Activated CD8-positive, alpha-beta T cell treated with anti-CD3 and anti-CD28 coated beads, Interleukin-2, amount 10 ng/mL, durations not matched to agents 7 days and 5 days (primary cell): ENCODE measurements at regions not wholly inside any gene's neighbourhood (a gene's known extent, or its start where the extent isn't known, plus 50 kb on each side); places are given as distances from the start of the nearest gene placed in this dataset.

ENCODE experiments used
- ATAC-seq: fragments of 150-1000 bp; cut with Tn5 transposase; one replicate; pipeline ENCODE4 v1.10.0; 2021; ENCODE audit warnings: moderate library complexity
- CTCF ChIA-PET: fragments of 350-600 bp; sonication (Branson Sonifier 250); formaldehyde crosslinking; loops from one replicate; lab custom pipeline; 2021; ENCODE audit warnings: antibody characterized with exemption; lab: Charles Lee
- POLR2A ChIA-PET: fragments of 350-600 bp; sonication (Branson Sonifier 250); formaldehyde crosslinking; loops from one replicate; lab custom pipeline; 2021; ENCODE audit warnings: antibody characterized with exemption; lab: Charles Lee
- DNase-seq: peaks from one replicate; pipeline ENCODE4 v3.0.0-alpha.2; 2020
- H3K27ac Mint-ChIP-seq: one replicate; pipeline ENCODE4 v1.8.0; 2021; ENCODE audit warnings: mild to moderate bottlenecking, mixed read lengths
- H3K27me3 Mint-ChIP-seq: one replicate; pipeline ENCODE4 v1.8.0; 2021; ENCODE audit warnings: low read depth, mixed read lengths
- H3K36me3 Mint-ChIP-seq: one replicate; pipeline ENCODE4 v1.8.0; 2021; ENCODE audit warnings: low read depth, mixed read lengths
- H3K4me1 Mint-ChIP-seq: one replicate; pipeline ENCODE4 v1.8.0; 2021; ENCODE audit warnings: low read depth, mixed read lengths
- H3K4me3 Mint-ChIP-seq: one replicate; pipeline ENCODE4 v1.8.0; 2021; ENCODE audit warnings: mild to moderate bottlenecking, mixed read lengths
- H3K9me3 Mint-ChIP-seq: one replicate; pipeline ENCODE4 v1.8.0; 2022; ENCODE audit warnings: mixed read lengths; ENCODE audit not compliant: insufficient read depth

DNA sequence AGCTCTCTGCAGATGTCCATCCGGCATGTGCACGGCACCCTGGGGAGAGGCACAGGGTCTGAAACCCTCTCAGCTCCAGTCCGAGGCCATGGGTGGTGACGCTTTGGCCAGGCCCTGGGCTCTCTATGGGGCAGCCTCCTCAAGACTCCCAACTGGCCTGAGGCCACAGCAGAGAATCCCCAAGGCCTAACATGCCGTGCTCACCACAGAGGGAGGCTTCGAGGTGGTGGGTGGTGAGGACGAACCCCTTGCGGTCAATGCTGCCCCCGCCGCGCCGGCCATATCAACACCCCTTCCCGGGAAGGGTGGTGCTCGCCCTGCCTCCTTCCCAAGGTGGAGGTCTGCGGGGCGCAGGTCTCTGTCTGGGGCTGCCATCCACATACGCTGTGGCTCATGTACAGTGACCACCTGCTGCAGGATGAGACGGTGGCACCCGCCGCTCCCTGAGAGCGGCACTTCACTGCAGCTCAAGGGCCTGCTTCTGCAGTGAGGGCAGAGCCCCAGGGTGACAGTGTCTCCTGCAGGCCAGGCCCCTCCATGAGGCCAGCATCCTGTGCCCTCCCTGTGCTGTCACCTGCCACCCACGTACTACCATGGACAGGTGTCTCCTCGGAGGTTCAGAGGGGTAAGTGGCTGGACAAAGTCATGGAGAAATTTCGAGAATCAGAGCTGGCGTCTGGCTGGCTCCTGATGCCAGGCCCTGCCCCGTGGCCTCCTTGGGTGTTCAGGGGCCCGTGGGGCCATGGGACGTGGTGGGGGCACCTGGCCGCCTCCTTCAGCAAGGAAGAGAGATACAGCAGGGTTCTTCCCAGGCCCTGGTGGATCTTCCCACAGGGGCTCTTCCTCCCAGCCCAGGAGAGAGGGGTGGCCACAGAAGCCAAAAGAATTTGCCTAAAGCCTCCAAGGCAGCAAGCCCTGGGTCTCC lies 54.6 kb upstream of the ACSF3 start:
- Mint-ChIP-seq H3K36me3 (no peaks in the 10 kb centered on the region), H3K9me3 (no peaks in the 10 kb centered on the region), H3K27ac (no peak overlapping the region), H3K4me3 (no peak overlapping the region), H3K27me3 (peaks cover 3% of the 10 kb centered on the region), H3K4me1 (peaks cover 2% of the 10 kb centered on the region)
- DNase-seq (no peak), ATAC-seq (no peak)
- ChIA-PET POLR2A (no interaction called here), CTCF (interaction anchor here (1.1 kb wide), 1 partner anchor 97 kb away, joined by 3 read pairs; no protein-coding TSS in a partner anchor)

DNA sequence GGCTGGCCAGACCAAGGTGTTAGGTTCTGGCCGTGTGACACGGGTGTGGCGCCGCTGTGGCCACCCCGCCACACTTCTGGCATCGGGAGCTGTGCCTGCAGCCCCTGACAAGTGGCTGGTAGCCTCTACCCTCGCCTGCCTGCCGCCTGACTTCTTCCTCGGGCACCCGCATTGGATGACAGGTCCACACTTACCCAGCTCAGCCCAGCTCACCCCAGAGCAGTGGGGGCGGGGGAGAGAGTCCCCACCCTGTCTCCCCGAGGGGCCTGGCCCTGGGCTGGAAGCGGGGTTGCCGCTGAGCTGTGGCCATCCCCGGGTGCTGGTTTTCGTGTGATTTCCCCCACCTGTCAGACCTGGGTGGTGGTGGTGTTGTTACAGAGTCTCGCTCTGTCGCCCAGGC lies 53.9 kb upstream of the ACSF3 start:
- Mint-ChIP-seq H3K4me3 (no peak overlapping the region), H3K36me3 (no peaks in the 10 kb centered on the region), H3K27me3 (peaks cover 3% of the 10 kb centered on the region), H3K9me3 (no peaks in the 10 kb centered on the region), H3K27ac (no peak overlapping the region), H3K4me1 (peaks cover 2% of the 10 kb centered on the region)
- DNase-seq (no peak), ATAC-seq (no peak)
- CTCF ChIA-PET, result interaction anchor here (1.1 kb wide), 1 partner anchor 97 kb away, joined by 3 read pairs; no protein-coding TSS in a partner anchor
- POLR2A ChIA-PET, result no interaction called here

GRCh38 chr16:89040391-89040790 lies 53.3 kb upstream of the ACSF3 start:
- no peak for ATAC-seq
- ChIA-PET POLR2A (no interaction called here), CTCF (interaction anchor here (1.1 kb wide), 1 partner anchor 98 kb away, joined by 3 read pairs; no protein-coding TSS in a partner anchor)
- no peak overlapping the region for H3K4me3 Mint-ChIP-seq
- DNase-seq, result no peak
- H3K27ac Mint-ChIP-seq, result no peak overlapping the region
- H3K9me3 Mint-ChIP-seq, result no peaks in the 10 kb centered on the region
- H3K27me3 Mint-ChIP-seq, result peaks cover 3% of the 10 kb centered on the region
- H3K36me3 Mint-ChIP-seq, result no peaks in the 10 kb centered on the region
- no peaks in the 10 kb centered on the region for H3K4me1 Mint-ChIP-seq

DNA sequence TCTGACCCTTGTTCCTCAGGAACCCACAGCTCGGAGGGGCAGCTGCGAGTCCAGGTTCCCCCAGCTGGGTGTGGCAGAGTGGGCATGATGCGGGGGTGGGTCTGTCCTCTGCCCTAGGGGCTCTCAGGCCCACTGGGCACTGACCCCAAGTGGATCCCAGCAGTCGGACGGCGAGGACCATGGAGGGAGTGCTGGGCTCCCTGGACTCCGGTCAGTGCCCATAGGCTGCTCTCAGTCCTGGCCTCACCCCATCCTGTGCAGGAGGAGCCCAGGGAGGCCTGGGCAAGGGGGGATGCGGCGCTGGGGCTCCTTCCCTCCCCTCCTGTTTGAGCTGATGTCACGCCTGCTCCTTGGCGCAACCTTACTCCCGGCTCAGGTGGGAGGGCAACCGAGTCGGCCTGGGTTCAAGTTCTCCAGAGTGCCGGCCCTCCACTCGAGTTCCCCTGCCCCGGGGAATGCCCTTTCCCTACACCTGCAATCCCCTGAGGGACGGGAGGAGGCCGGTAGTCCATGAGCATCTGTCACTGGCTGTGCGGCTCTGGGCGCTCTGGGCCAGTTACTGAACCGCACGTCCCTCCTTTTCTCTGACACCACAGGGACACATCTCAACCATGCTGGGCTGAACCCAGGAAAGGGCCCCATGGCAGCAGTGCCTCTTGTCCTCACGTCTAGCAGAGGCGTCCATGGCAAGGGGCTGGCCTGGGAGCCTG lies 52.6 kb upstream of the ACSF3 start:
- ChIA-PET CTCF (no interaction called here), POLR2A (no interaction called here)
- ATAC-seq (no peak), DNase-seq (no peak)
- Mint-ChIP-seq H3K4me3 (no peak overlapping the region), H3K27ac (no peak overlapping the region), H3K27me3 (peaks cover 3% of the 10 kb centered on the region), H3K9me3 (no peaks in the 10 kb centered on the region), H3K36me3 (no peaks in the 10 kb centered on the region), H3K4me1 (no peaks in the 10 kb centered on the region)

DNA sequence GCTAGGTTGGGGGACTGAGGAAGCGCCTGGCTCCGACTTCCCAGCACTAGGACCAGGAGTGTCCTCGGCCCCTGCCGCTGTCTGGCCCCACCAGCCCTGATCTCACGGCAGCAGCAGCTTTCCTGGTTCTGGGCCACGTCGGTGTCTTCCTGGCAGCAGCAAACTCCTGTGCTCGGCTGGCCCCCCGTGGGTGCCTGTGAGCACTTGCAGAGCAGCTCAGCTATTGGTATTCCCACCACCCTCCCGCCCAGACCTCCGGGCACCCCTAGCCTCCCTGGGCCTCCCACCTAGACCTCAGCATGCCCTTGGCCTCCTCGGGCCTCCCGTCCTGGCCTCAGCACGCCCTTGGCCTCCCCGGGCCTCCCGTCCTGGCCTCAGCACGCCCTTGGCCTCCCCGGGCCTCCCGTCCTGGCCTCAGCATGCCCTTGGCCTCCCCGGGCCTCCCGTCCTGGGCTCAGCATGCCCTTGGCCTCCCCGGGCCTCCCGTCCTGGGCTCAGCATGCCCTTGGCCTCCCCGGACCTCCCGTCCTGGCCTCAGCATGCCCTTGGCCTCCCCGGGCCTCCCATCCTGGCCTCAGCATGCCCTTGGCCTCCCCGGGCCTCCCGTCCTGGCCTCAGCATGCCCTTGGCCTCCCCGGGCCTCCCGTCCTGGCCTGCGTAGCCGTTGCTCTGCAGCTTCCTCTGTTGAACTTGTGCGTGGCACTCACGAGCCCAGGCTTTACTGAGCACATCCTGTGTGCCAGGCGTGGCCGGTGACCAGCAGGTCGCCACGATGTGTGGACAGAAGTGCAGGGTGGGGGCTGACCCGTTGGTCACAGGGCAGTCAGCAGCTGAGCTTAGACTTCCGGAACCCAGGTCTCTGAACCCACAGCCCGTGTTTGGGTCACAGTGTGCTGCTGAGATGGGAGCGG lies 51.8 kb upstream of the ACSF3 start:
- ChIA-PET POLR2A (no interaction called here), CTCF (no interaction called here)
- H3K27ac Mint-ChIP-seq, result no peak overlapping the region
- H3K27me3 Mint-ChIP-seq, result peaks cover 3% of the 10 kb centered on the region
- H3K4me3 Mint-ChIP-seq, result no peak overlapping the region
- no peaks in the 10 kb centered on the region for H3K9me3 Mint-ChIP-seq
- ATAC-seq (no peak), DNase-seq (no peak)
- no peaks in the 10 kb centered on the region for H3K36me3 Mint-ChIP-seq
- no peaks in the 10 kb centered on the region for H3K4me1 Mint-ChIP-seq

DNA sequence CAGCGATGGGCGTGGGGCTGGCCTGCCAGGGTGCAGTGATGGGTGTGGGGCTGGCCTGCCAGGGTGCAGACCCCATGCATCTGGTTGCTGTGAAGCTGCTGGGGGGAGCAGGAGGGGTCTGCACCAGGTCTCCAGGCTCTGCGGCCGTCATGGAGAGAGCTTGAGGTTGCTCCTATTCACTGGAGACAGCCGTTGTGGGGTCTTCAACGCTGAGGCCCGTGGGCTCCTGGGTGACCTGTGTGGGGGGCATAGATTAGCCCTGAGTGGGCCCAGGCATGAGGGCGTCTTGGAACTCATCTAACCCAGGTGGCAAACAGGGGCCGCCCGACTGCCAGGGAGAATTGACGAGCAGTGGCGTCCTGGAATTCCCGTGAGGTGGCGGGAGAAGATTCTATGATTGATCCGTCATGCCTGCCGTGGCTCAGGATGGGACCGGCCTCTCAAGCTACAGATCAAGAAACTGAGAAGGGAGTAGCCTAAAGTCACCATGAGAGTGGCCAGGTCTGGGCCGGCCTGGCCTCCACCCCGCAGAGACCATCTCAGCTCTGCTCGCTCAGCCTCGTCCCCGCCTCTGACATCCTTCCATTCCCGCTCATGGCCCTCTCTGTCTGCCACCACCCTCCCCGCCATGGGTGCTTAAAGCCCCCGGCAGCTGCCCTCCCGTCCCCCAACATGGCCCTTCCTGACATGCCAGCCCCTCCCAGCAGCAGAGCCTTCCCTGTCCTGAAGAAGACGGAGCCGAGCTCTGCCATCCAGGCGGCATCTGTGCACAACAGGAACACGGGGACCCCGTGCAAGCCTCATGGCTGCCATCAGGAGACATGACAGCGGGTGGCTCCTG lies 50.7 kb upstream of the ACSF3 start:
- ATAC-seq (no peak), DNase-seq (no peak)
- no peaks in the 10 kb centered on the region for H3K36me3 Mint-ChIP-seq
- no peaks in the 10 kb centered on the region for H3K4me1 Mint-ChIP-seq
- no peaks in the 10 kb centered on the region for H3K9me3 Mint-ChIP-seq
- no peak overlapping the region for H3K27ac Mint-ChIP-seq
- no peak overlapping the region for H3K4me3 Mint-ChIP-seq
- POLR2A ChIA-PET, result no interaction called here
- H3K27me3 Mint-ChIP-seq, result peaks cover 3% of the 10 kb centered on the region
- CTCF ChIA-PET, result no interaction called here

- no peak for DNase-seq
- ChIA-PET POLR2A (no interaction called here), CTCF (no interaction called here)
- no peaks in the 10 kb centered on the region for H3K4me1 Mint-ChIP-seq
- H3K36me3 Mint-ChIP-seq, result no peaks in the 10 kb centered on the region
- no peak overlapping the region for H3K4me3 Mint-ChIP-seq
- no peak overlapping the region for H3K27ac Mint-ChIP-seq
- no peak for ATAC-seq
- no peaks in the 10 kb centered on the region for H3K27me3 Mint-ChIP-seq
- no peaks in the 10 kb centered on the region for H3K9me3 Mint-ChIP-seq
Measured at GRCh38 chr16:89043636-89044417, 49.8 kb upstream of the ACSF3 start.
